Endothelial cell of umbilical vein (primary cell): ENCODE measurements at regions not wholly inside any gene's neighbourhood (a gene's known extent, or its start where the extent isn't known, plus 50 kb on each side); places are given as distances from the start of the nearest gene placed in this dataset.

ENCODE experiments used
- BruUV-seq: library from RNA; stranded (reverse); fragments of 400-500 nt; replicated peaks from 2 replicates; lab custom pipeline; 2021; lab: Mats Ljungman, UMichigan
- CTCF ChIA-PET: fragments of 300-600, 350-600 bp; sonication (Branson Sonifier 250); formaldehyde crosslinking; loops from one replicate; lab custom pipeline; 2021; ENCODE audit warnings: antibody characterized with exemption, inconsistent platforms; lab: Charles Lee
- POLR2A ChIA-PET: fragments of 300-600, 350-600 bp; sonication (Branson Sonifier 250); formaldehyde crosslinking; loops from one replicate; lab custom pipeline; 2021; ENCODE audit warnings: antibody characterized with exemption, inconsistent platforms; lab: Charles Lee
- DNase-seq: peaks from one replicate; pipeline ENCODE4 v3.0.0-alpha.2; 2011; ENCODE audit warnings: low read depth, low spot score
- FAIRE-seq: peaks from 2 replicates; lab custom pipeline; 2011; peaks lifted over from hg19 to GRCh38; lab: Jason Lieb, UNC
- H2AFZ ChIP-seq: 2 replicates; pipeline ENCODE4 v1.6.0; 2012; ENCODE audit warnings: low read depth, low read length, control low read depth, inconsistent platforms
- H3K27ac ChIP-seq: 2 replicates; pipeline ENCODE4 v1.5.1; 2011; ENCODE audit warnings: low read depth, mild to moderate bottlenecking, control low read depth, low read length, moderate library complexity; ENCODE audit not compliant: insufficient read depth
- H3K27me3 ChIP-seq, 2 experiments: 2 replicates each; pipeline versions ENCODE4 v1.6.0 to v1.6.1; 2011; ENCODE audit warnings: low read length in 2 of 2, mixed read lengths in 1 of 2; ENCODE audit not compliant: control insufficient read depth in 2 of 2, insufficient read depth in 2 of 2
- H3K36me3 ChIP-seq, 2 experiments: 2 replicates in 1 of 2; 3 replicates in 1 of 2; pipeline ENCODE4 v1.5.1; 2011; ENCODE audit warnings: low read length in 2 of 2, mild to moderate bottlenecking in 1 of 2, moderate library complexity in 1 of 2; ENCODE audit not compliant: control insufficient read depth in 2 of 2, insufficient read depth in 2 of 2; ENCODE audit errors: extremely low read depth in 1 of 2
- H3K4me1 ChIP-seq: 3 replicates; pipeline ENCODE4 v1.5.1; 2011; ENCODE audit warnings: mild to moderate bottlenecking, low read length; ENCODE audit not compliant: control insufficient read depth, insufficient read depth; ENCODE audit errors: extremely low read depth
- H3K4me2 ChIP-seq: 2 replicates; pipeline ENCODE4 v1.6.1; 2011; ENCODE audit warnings: low read length, control low read depth, mixed read lengths; ENCODE audit not compliant: insufficient read depth
- H3K4me3 ChIP-seq, 3 experiments: fragments of 200-600 bp in 1 of 3; sonication (generic), shearing (Covaris generic) in 1 of 3; replicated peaks in 1 of 3; 2 replicates each; pipeline ENCODE4 v1.5.1; 2011 to 2016; ENCODE audit warnings: control low read depth in 3 of 3, low read length in 3 of 3, mild to moderate bottlenecking in 2 of 3, inconsistent platforms in 1 of 3, low read depth in 1 of 3, moderate library complexity in 1 of 3; ENCODE audit not compliant: insufficient read depth in 1 of 3
- H3K79me2 ChIP-seq: 2 replicates; pipeline ENCODE4 v1.6.0; 2012; ENCODE audit warnings: low read length, inconsistent platforms; ENCODE audit not compliant: control insufficient read depth, insufficient read depth
- H3K9ac ChIP-seq: replicated peaks from 2 replicates; pipeline ENCODE3; 2011; ENCODE audit warnings: low read length, control low read depth; ENCODE audit not compliant: insufficient read depth; ENCODE audit errors: extremely low read depth
- H3K9me1 ChIP-seq: replicated peaks from 3 replicates; pipeline ENCODE4 v1.6.0; 2011; ENCODE audit warnings: mild to moderate bottlenecking, low read length; ENCODE audit not compliant: control insufficient read depth, insufficient read depth; ENCODE audit errors: extremely low read depth
- H3K9me3 ChIP-seq: replicated peaks from 2 replicates; pipeline ENCODE4 v1.5.1; 2012; ENCODE audit warnings: low read length, inconsistent platforms; ENCODE audit not compliant: control insufficient read depth, insufficient read depth
- H4K20me1 ChIP-seq: replicated peaks from 2 replicates; pipeline ENCODE3; 2011; ENCODE audit warnings: mild to moderate bottlenecking, low read length; ENCODE audit not compliant: control insufficient read depth, insufficient read depth; ENCODE audit errors: extremely low read depth
- CTCF ChIP-seq, 2 donors: IDR thresholded peaks; 1 replicate in 1 of 2; 2 replicates in 1 of 2; pipeline ENCODE4 v1.5.1; 2011; ENCODE audit warnings: low read length in 2 of 2, mild to moderate bottlenecking in 2 of 2, moderate library complexity in 2 of 2, control low read depth in 1 of 2, inconsistent platforms in 1 of 2, low read depth in 1 of 2; ENCODE audit not compliant: insufficient read depth in 1 of 2; ENCODE audit errors: extremely low read depth in 1 of 2
- EZH2 ChIP-seq: IDR thresholded peaks from 2 replicates; pipeline ENCODE4 v1.6.1; 2012; ENCODE audit warnings: borderline replicate concordance, low read depth, mild to moderate bottlenecking, moderate library complexity, low read length, inconsistent platforms; ENCODE audit not compliant: severe bottlenecking
- FOS ChIP-seq: IDR thresholded peaks from 2 replicates; pipeline ENCODE4 v1.6.1; 2011; ENCODE audit warnings: mild to moderate bottlenecking, low read length, moderate library complexity, borderline replicate concordance; ENCODE audit not compliant: insufficient read depth
- GATA2 ChIP-seq: IDR thresholded peaks from 2 replicates; pipeline ENCODE4 v1.7.0; 2011; ENCODE audit warnings: low read depth, mild to moderate bottlenecking, moderate library complexity, mixed read lengths, low read length; ENCODE audit not compliant: insufficient read length, insufficient read depth
- JUN ChIP-seq: IDR thresholded peaks from 2 replicates; pipeline ENCODE4 v1.6.1; 2011; ENCODE audit warnings: borderline replicate concordance, low read depth; ENCODE audit not compliant: insufficient read length, insufficient read depth
- MAX ChIP-seq: IDR thresholded peaks from 2 replicates; pipeline ENCODE4 v1.6.1; 2011; ENCODE audit not compliant: insufficient read depth, insufficient read length
- MYC ChIP-seq: IDR thresholded peaks from one replicate; pipeline ENCODE4 v1.6.1; 2011; ENCODE audit warnings: mild to moderate bottlenecking, low read depth, low read length
- POLR2A ChIP-seq: IDR thresholded peaks from 2 replicates; pipeline ENCODE4 v1.6.1; 2012; ENCODE audit warnings: low read depth, mild to moderate bottlenecking, control low read depth, low read length
- POLR2AphosphoS5 ChIP-seq: IDR thresholded peaks from 2 replicates; pipeline ENCODE4 v1.6.1; 2012; ENCODE audit warnings: low read depth, mild to moderate bottlenecking, control low read depth, low read length, moderate library complexity; ENCODE audit not compliant: insufficient read depth
- dilution Hi-C: fragments of 300-500 bp; cut with MboI; formaldehyde crosslinking; loops from one replicate; pipeline ENCODE4 v1.15.0; 2019; ENCODE audit warnings: low sequenced_read_pairs; ENCODE audit not compliant: extremely low pct_ligation_motif_present
- intact Hi-C: fragments of 100-400 bp; cut with micrococcal nuclease; formaldehyde crosslinking; loops from one replicate; pipeline ENCODE4 v1.10.0; 2022

GRCh38 chr18:10152475-10152874 lies 238.7 kb downstream of the VAPA start:
- FAIRE-seq (no peak), DNase-seq (no peak)
- no TSS peak for BruUV-seq
- intact Hi-C loops (no loop called here), dilution Hi-C loops (no loop called here)
- Histone ChIP-seq H2AFZ (no peak overlapping the region), H3K4me3 (no peak overlapping the region), H4K20me1 (no peaks in the 10 kb centered on the region), H3K4me2 (no peak overlapping the region), H3K9ac (no peak overlapping the region), H3K79me2 (no peaks in the 10 kb centered on the region), H3K9me1 (no peaks in the 10 kb centered on the region), H3K27ac (no peak overlapping the region), H3K9me3 (no peaks in the 10 kb centered on the region), H3K4me1 (no peaks in the 10 kb centered on the region), H3K36me3 (no peaks in the 10 kb centered on the region), H3K27me3 (peaks cover 0 to 2% of the 10 kb centered on the region in 2 experiments)
- ChIA-PET CTCF (no interaction called here), POLR2A (no interaction called here)
- no peak for TF ChIP-seq POLR2AphosphoS5
- no peak for TF ChIP-seq MYC
- TF ChIP-seq EZH2 = no peak
- no peak for TF ChIP-seq FOS
- TF ChIP-seq MAX = no peak
- TF ChIP-seq GATA2 = no peak
- no peak for TF ChIP-seq CTCF (IDR thresholded peaks at IDR 0.05; ENCODE audit: extremely low read depth in 1 of 2, insufficient read depth in 1 of 2, low read depth in 1 of 2, low read length in 2 of 2)
- no peak for TF ChIP-seq JUN
- TF ChIP-seq POLR2A = no peak
